GM12892 (cell line): ENCODE measurements at regions not wholly inside any gene's neighbourhood (a gene's known extent, or its start where the extent isn't known, plus 50 kb on each side); places are given as distances from the start of the nearest gene placed in this dataset.

Experiments
- POLR2A ChIP-seq: IDR thresholded peaks from 2 replicates; pipeline ENCODE4 v1.6.1; 2011; ENCODE audit warnings: low read depth, low read length, control low read depth
- POLR2AphosphoS5 ChIP-seq: IDR thresholded peaks from 2 replicates; pipeline ENCODE4 v1.6.1; 2011; ENCODE audit warnings: low read depth, low read length, control low read depth
- TAF1 ChIP-seq: IDR thresholded peaks from 2 replicates; pipeline ENCODE4 v1.6.1; 2011; ENCODE audit warnings: low read depth, mild to moderate bottlenecking, control low read depth, low read length, borderline replicate concordance

DNA sequence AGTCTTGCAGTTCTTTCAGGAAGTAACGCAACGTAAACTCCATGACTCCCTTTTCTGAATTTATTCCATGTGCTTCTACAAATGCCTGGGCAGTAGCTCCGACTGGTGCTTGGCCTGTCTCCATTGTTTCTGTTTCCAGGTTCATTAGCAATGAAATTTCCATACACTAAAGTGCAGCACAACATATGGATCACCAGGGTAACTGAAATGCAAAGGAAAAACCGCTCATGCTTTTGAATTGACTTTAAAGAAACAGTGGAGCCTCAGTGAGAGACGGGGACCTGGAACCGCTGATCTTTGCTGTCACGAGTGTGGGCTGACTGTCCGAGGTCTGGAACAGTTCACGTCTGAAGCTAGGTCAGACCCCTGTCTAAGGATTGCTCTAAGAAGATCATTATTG, 126.5 kb upstream of the IGFBP3 start:
- TF ChIP-seq POLR2A (no peak), POLR2AphosphoS5 (no peak), TAF1 (no peak)
